ENCODE measurements at regions not wholly inside any gene's neighbourhood (a gene's known extent, or its start where the extent isn't known, plus 50 kb on each side); places are given as distances from the start of the nearest gene placed in this dataset.

- no peaks in the 10 kb centered on the region for H3K4me1 ChIP-seq (ENCODE audit: control insufficient read depth, insufficient read depth, low read length)
- H3K27ac ChIP-seq (ENCODE audit: extremely low read depth, low read depth, low read length) = no peak overlapping the region
- H3K36me3 ChIP-seq (ENCODE audit: control insufficient read depth in 2 of 2, insufficient read depth in 1 of 2, low read length in 2 of 2) = no peaks in the 10 kb centered on the region
- POLR2A ChIA-PET = no interaction called here
- no peak overlapping the region for H3K4me3 ChIP-seq (ENCODE audit: low read depth, low read length)
- TF ChIP-seq ZNF530 (tag by site-specific recombination; IDR thresholded peaks at IDR 0.05; ENCODE audit: low read depth) (no peak), ZNF560 (tag by site-specific recombination; IDR thresholded peaks at IDR 0.05; ENCODE audit: borderline replicate concordance) (no peak), ZNF837 (tag by site-specific recombination; IDR thresholded peaks at IDR 0.05) (no peak), ELK4 (IDR thresholded peaks at IDR 0.05; ENCODE audit: borderline replicate concordance, low read depth, low read length) (no peak), ZSCAN4 (tag by site-specific recombination; IDR thresholded peaks at IDR 0.05) (no peak), ZNF624 (tag by site-specific recombination; IDR thresholded peaks at IDR 0.05) (no peak), ZNF76 (tag by site-specific recombination; IDR thresholded peaks at IDR 0.05; ENCODE audit: borderline replicate concordance, low read depth) (no peak), ZNF223 (tag by site-specific recombination; IDR thresholded peaks at IDR 0.05) (no peak), WT1 (tag by site-specific recombination; IDR thresholded peaks at IDR 0.05) (no peak), ZNF571 (tag by site-specific recombination; IDR thresholded peaks at IDR 0.05) (no peak), ZNF843 (tag by site-specific recombination; IDR thresholded peaks at IDR 0.05) (no peak), GLI2 (tag by site-specific recombination; IDR thresholded peaks at IDR 0.05; ENCODE audit: borderline replicate concordance, low read depth) (no peak), ZNF830 (tag by site-specific recombination; IDR thresholded peaks at IDR 0.05; ENCODE audit: low read depth) (no peak), ZNF274 (IDR thresholded peaks at IDR 0.05; ENCODE audit: low read length) (no peak), ZNF274 (tag by site-specific recombination; IDR thresholded peaks at IDR 0.05; ENCODE audit: borderline replicate concordance) (no peak), ZNF426 (tag by site-specific recombination; IDR thresholded peaks at IDR 0.05) (no peak), ZNF585B (tag by site-specific recombination; IDR thresholded peaks at IDR 0.05) (no peak), ZNF324 (tag by site-specific recombination; IDR thresholded peaks at IDR 0.05) (no peak)
- TF ChIP-seq, protein P1, sequence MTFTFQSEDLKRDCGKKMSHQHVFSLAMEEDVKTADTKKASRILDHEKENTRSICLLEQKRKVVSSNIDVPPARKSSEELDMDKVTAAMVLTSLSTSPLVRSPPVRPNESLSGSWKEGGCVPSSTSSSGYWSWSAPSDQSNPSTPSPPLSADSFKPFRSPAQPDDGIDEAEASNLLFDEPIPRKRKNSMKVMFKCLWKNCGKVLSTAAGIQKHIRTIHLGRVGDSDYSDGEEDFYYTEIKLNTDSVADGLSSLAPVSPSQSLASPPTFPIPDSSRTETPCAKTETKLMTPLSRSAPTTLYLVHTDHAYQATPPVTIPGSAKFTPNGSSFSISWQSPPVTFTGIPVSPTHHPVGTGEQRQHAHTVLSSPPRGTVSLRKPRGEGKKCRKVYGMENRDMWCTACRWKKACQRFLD (tag by site-specific recombination; IDR thresholded peaks at IDR 0.05) = no peak
- TF ChIP-seq, protein P2, sequence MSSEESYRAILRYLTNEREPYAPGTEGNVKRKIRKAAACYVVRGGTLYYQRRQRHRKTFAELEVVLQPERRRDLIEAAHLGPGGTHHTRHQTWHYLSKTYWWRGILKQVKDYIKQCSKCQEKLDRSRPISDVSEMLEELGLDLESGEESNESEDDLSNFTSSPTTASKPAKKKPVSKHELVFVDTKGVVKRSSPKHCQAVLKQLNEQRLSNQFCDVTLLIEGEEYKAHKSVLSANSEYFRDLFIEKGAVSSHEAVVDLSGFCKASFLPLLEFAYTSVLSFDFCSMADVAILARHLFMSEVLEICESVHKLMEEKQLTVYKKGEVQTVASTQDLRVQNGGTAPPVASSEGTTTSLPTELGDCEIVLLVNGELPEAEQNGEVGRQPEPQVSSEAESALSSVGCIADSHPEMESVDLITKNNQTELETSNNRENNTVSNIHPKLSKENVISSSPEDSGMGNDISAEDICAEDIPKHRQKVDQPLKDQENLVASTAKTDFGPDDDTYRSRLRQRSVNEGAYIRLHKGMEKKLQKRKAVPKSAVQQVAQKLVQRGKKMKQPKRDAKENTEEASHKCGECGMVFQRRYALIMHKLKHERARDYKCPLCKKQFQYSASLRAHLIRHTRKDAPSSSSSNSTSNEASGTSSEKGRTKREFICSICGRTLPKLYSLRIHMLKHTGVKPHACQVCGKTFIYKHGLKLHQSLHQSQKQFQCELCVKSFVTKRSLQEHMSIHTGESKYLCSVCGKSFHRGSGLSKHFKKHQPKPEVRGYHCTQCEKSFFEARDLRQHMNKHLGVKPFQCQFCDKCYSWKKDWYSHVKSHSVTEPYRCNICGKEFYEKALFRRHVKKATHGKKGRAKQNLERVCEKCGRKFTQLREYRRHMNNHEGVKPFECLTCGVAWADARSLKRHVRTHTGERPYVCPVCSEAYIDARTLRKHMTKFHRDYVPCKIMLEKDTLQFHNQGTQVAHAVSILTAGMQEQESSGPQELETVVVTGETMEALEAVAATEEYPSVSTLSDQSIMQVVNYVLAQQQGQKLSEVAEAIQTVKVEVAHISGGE (tag by site-specific recombination; conservative IDR thresholded peaks at IDR 0.05; ENCODE audit: low read depth) = no peak
- no peaks in the 10 kb centered on the region for H3K9me3 ChIP-seq (ENCODE audit: control insufficient read depth, insufficient read depth, low read depth, low read length)
- CTCF ChIA-PET = interaction anchor here (0.6 to 1.8 kb wide), 4 partner anchors 9 to 699 kb away, joined by 3 to 7 read pairs (median 4); no protein-coding TSS in a partner anchor
These were observed 127.1 kb upstream of the BMAL1 start for GRCh38 chr11:13150487-13150886.

Data from HEK293 (cell line).